D721Med (cell line): ENCODE measurements at regions not wholly inside any gene's neighbourhood (a gene's known extent, or its start where the extent isn't known, plus 50 kb on each side); places are given as distances from the start of the nearest gene placed in this dataset.
"Not testable (repeated sequence)": the region's sequence is repeated elsewhere in the genome, so short reads cannot be mapped to it uniquely, and the experiment has no call there.

Experiments
- DNase-seq: peaks from one replicate; pipeline ENCODE4 v3.0.0; 2011; ENCODE audit warnings: low spot score; ENCODE audit not compliant: insufficient read length
- FAIRE-seq: peaks from 2 replicates; lab custom pipeline; 2011; peaks lifted over from hg19 to GRCh38; lab: Jason Lieb, UNC
- TF ChIP-seq, protein P1 (sequence below): IDR thresholded peaks from 2 replicates; pipeline ENCODE4 v1.5.1; 2012; ENCODE audit warnings: mild to moderate bottlenecking, control low read depth; ENCODE audit not compliant: insufficient read depth; ENCODE audit errors: missing control alignments

- DNase-seq (no peak), FAIRE-seq (no peak)
- TF ChIP-seq, protein P1, sequence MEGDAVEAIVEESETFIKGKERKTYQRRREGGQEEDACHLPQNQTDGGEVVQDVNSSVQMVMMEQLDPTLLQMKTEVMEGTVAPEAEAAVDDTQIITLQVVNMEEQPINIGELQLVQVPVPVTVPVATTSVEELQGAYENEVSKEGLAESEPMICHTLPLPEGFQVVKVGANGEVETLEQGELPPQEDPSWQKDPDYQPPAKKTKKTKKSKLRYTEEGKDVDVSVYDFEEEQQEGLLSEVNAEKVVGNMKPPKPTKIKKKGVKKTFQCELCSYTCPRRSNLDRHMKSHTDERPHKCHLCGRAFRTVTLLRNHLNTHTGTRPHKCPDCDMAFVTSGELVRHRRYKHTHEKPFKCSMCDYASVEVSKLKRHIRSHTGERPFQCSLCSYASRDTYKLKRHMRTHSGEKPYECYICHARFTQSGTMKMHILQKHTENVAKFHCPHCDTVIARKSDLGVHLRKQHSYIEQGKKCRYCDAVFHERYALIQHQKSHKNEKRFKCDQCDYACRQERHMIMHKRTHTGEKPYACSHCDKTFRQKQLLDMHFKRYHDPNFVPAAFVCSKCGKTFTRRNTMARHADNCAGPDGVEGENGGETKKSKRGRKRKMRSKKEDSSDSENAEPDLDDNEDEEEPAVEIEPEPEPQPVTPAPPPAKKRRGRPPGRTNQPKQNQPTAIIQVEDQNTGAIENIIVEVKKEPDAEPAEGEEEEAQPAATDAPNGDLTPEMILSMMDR, result no peak
Observed at GRCh38 chr1:4482526-4482925, 171.9 kb upstream of the AJAP1 start.

DNA sequence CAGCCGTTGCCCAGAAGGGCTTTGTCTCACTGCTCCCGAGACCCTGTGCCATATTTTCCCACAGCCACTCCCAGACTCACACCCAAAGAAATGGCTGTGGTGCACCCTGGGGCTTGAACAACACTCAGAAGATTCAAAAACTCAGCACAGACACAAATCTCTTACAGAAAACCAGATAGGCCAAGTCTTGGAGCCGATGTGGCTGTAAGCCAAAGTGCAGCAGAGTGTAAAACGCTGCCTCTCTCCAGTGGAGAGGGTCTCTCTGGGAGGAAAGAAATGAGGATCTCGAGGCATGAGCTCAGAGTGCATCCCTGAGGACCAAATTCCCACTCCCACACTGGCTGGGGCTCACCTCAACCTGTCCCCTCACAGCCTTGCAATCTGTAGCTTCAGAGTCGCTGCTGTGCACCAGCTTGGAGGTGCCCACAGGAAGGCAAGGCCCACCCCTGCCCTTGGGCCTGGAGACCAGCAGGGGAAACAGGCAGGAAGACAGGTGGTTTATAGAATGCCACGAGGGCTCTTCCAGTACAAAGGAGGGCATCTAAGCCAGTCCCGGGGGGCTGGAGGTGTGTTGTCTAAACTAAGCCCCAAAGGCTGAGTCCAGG is 171.3 kb upstream of the AJAP1 start:
- DNase-seq, result no peak
- FAIRE-seq, result no peak
- TF ChIP-seq, protein P1, result no peak

- DNase-seq, result no peak
- TF ChIP-seq, protein P1, result no peak
- no peak for FAIRE-seq
Observed at GRCh38 chr1:4485398-4485797, 169.0 kb upstream of the AJAP1 start.

DNA sequence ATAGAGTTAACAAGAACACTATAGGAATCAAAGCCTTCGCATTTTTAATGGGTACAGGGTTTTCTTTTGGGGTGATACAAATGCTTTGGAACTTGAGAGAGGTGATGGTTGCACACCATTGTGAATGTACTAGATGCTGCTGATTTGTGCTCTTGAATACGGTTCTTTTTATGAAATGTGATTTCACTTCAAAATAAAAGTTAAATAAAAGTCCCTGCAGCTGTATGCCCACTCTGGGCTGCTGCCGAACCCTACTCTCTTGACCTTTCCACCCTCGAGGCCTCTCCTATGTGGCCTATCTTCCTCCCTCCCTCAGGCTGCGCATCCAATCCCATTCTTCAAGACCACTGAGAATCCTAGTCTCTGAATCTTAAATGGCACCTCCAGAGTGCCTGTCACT is 168.5 kb upstream of the AJAP1 start:
- DNase-seq (no peak), FAIRE-seq (no peak)
- TF ChIP-seq, protein P1, result no peak

DNA sequence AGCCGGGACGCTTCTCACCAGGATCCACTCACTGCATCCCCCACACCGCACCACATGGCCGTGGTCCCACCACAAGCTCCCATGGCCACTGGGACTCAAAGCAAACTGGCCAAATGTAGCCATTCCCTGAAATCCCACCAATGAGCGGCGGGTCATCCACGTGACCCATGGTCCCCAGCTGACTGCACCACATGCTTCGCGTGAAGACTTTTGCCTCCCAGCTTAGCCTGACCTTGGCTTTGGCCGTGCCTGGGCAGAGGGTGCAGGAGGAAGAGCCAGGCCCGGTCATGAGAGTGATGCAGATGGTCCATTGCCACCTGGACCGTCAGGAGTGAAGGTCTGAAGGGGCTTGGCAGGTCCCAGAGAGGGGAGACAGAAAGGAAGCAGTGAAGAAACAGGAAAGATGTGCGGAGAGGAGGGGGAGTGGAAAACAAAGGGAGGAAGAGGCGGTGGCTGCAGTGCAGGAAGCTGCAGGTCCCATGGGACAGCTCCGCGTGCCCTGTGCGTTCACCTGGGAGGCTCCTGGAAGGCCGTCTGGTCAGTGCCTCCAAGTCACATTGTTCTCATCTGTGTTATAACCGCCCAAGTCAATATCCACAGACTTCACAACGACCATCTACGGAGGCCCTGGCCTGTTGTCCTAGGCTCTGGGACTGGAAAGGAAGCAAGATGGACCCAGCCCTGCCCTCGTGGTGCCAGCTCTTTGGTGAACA is 167.8 kb upstream of the AJAP1 start:
- FAIRE-seq (no peak), DNase-seq (no peak)
- TF ChIP-seq, protein P1, result no peak

DNA sequence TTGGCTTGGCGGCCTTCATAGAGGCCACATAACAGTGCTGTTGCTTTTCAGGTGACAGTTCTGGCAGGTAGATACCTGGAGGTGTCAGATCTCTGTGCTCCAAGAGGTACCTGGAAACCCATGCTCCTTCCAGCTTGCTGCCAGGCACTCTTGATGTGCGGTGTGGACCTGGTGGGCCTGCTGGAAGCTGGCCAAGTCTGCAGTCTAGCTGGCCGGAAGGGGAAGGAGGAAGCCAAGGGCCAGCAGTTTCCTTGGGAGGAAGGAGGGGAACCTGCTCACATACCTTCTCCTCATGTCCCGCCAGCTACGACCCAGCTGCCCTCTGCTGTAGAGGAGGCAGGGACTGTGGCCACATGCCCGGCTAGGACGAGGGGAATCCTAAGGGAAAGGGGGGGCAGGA is 166.4 kb upstream of the AJAP1 start:
- TF ChIP-seq, protein P1, result no peak
- no peak for DNase-seq
- no peak for FAIRE-seq

GRCh38 chr1:4489486-4489885 is 164.9 kb upstream of the AJAP1 start:
- DNase-seq, result no peak
- TF ChIP-seq, protein P1, result no peak
- FAIRE-seq, result no peak

DNA sequence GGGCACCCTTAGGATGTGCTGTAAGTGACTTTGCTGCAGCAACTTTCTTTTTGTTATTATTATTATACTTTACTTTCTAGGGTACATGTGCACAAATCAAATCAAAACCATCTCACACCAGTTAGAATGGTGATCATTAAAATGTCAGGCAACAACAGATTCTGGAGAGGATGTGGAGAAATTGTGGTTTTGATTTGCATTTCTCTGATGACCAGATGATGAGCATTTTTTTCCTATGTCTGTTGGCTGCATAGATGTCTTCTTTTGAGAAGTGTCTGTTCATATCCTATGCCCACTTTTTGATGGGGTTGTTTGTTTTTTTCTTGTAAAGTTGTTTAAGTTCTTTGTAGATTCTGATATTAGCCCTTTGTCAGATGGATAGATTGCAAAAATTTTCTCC is 164.4 kb upstream of the AJAP1 start:
- not testable (repeated sequence) for FAIRE-seq, DNase-seq
